MV-4-11 (cell line): ENCODE measurements at regions not wholly inside any gene's neighbourhood (a gene's known extent, or its start where the extent isn't known, plus 50 kb on each side); places are given as distances from the start of the nearest gene placed in this dataset.

Experiments
- DNase-seq: peaks from one replicate; lab custom pipeline; 2025; lab: John Stamatoyannopoulos, UW

- DNase-seq: no peak
Observed at GRCh38 chr2:160672211-160672610, 178.6 kb upstream of the RBMS1 start.

- DNase-seq: no peak
Observed at GRCh38 chr2:160674146-160674750, 180.6 kb upstream of the RBMS1 start.

- no peak for DNase-seq
Observed at GRCh38 chr2:160679686-160680085, 186.1 kb upstream of the RBMS1 start.

- DNase-seq: no peak
Observed at GRCh38 chr2:160680294-160680693, 186.7 kb upstream of the RBMS1 start.

GRCh38 chr2:160680974-160681373 lies 187.4 kb upstream of the RBMS1 start:
- no peak for DNase-seq

GRCh38 chr2:160683206-160683605 lies 189.6 kb upstream of the RBMS1 start:
- no peak for DNase-seq

GRCh38 chr2:160687629-160688028 lies 194.0 kb upstream of the RBMS1 start:
- no peak for DNase-seq

GRCh38 chr2:160689441-160689840 lies 195.8 kb upstream of the RBMS1 start:
- DNase-seq: no peak

GRCh38 chr2:160694221-160694620 lies 200.6 kb upstream of the RBMS1 start:
- no peak for DNase-seq

GRCh38 chr2:160694631-160695030 lies 201.0 kb upstream of the RBMS1 start:
- DNase-seq: peak; percentile 42

- no peak for DNase-seq
Observed at GRCh38 chr2:160695402-160696086, 201.9 kb upstream of the RBMS1 start.

- DNase-seq: no peak
Observed at GRCh38 chr2:160696087-160696452, 202.5 kb upstream of the RBMS1 start.

- no peak for DNase-seq
Observed at GRCh38 chr2:160697817-160698216, 204.2 kb upstream of the RBMS1 start.

GRCh38 chr2:160700021-160700814 lies 206.6 kb upstream of the RBMS1 start:
- DNase-seq: no peak

GRCh38 chr2:160701822-160702221 lies 208.2 kb upstream of the RBMS1 start:
- DNase-seq: peak; percentile 19

GRCh38 chr2:160702754-160703153 lies 209.1 kb upstream of the RBMS1 start:
- DNase-seq: no peak

- DNase-seq: peak; percentile 96
Observed at GRCh38 chr2:160703648-160704585, 210.3 kb upstream of the RBMS1 start.

GRCh38 chr2:160715428-160715827 lies 221.8 kb upstream of the RBMS1 start:
- DNase-seq: peak; percentile 17

- no peak for DNase-seq
Observed at GRCh38 chr2:160719116-160719515, 225.5 kb upstream of the RBMS1 start.

GRCh38 chr2:160720098-160720497 lies 226.5 kb upstream of the RBMS1 start:
- DNase-seq: no peak

- no peak for DNase-seq
Observed at GRCh38 chr2:160721089-160722040, 227.8 kb upstream of the RBMS1 start.
